ENCODE measurements at regions not wholly inside any gene's neighbourhood (a gene's known extent, or its start where the extent isn't known, plus 50 kb on each side); places are given as distances from the start of the nearest gene placed in this dataset.

DNA sequence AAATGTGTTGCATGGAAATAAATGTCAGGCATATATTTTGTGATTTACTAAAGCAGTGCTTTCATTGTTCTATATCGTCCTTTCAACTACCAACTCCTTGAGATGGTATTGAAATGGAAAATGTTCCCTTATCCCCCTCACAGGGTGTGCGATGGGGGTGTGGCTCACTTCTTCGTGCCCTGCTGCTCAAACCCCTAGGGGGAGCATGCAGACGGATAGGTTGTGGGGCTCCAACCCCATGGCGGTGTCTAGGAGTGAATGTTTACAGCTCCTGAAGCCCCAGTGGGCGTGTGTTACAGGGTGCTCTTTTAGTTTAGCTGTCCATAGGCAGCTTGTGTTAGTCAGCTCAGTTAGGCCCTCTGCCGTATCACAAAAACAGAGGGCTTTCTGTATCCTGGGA, 287.7 kb upstream of the EMCN start:
- Histone ChIP-seq H3K4me1 (ENCODE audit: insufficient read depth, insufficient read length) (no peaks in the 10 kb centered on the region), H3K27me3 (ENCODE audit: insufficient read depth, insufficient read length) (no peaks in the 10 kb centered on the region), H3K9ac (ENCODE audit: insufficient read length, low read depth) (no peak overlapping the region), H3K9me3 (ENCODE audit: insufficient read depth, low read length) (no peaks in the 10 kb centered on the region), H3K4me3 (ENCODE audit: insufficient read length, low read depth) (no peak overlapping the region), H3K36me3 (ENCODE audit: insufficient read depth, insufficient read length, low read length) (no peaks in the 10 kb centered on the region)
- no peak for DNase-seq (ENCODE audit: low read depth, low spot score)
- TF ChIP-seq SUZ12 (IDR thresholded peaks at IDR 0.05; ENCODE audit: extremely low read depth, insufficient read depth, insufficient read length) (no peak), ZNF274 (IDR thresholded peaks at IDR 0.05; ENCODE audit: low read depth, low read length) (no peak), YY1 (IDR thresholded peaks at IDR 0.05; ENCODE audit: insufficient read depth, insufficient read length) (no peak)

DNA sequence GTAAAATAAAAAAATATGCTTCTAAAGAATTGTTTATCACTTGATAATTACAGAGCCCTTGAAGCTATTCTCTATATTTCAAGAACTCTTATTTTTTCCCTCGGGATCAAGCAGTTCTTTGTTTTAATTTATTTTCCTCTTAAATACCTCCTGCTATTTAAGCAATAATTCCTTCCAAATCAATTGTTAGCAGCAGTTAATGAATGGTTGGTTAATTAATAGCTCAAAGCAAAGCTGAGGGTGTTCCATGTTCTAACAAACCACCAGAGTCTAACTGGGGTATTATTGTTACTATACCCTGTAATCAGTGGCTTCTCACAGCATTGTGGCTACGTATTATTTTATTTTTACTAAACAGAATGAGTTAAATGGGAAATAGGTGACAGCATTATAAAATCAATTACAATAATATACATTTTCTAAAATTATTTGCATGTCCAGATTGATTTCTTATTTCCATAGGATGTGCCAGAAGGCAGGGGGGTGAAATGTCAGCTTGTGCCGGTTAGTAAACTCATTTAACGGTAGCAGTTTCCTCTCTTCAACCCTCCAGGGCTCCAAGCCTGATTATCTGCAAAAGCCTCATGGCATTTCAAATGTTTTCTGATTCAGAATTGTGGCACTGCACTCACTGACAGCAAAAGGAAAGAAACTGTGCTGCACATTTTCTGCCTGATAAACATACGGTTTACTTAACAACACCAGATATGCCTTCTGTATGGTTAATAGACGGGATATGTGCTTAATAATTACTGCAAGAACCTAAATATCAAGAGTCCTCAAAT, 286.9 kb upstream of the EMCN start:
- no peak for TF ChIP-seq SUZ12 (IDR thresholded peaks at IDR 0.05; ENCODE audit: extremely low read depth, insufficient read depth, insufficient read length)
- TF ChIP-seq YY1 (IDR thresholded peaks at IDR 0.05; ENCODE audit: insufficient read depth, insufficient read length): no peak
- no peak for TF ChIP-seq ZNF274 (IDR thresholded peaks at IDR 0.05; ENCODE audit: low read depth, low read length)

DNA sequence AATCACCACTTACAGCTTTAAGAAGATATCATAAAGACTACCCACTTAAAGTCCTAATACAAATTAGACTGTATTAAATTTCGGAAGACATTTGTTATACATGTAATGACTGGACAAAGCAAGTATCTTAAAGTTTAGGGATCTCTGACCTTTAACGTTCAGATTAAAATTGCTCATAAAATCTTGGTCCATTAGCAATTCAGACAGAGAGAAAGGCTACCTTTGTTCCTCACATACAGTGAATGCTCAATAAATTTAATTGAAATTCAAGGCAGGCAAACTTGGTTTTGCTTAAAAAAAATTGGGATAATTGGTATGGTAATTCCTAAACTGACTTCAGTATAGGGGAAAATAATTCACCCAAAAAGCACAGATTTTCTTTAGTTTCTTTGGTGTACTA, 285.9 kb upstream of the EMCN start:
- TF ChIP-seq ZNF274 (IDR thresholded peaks at IDR 0.05; ENCODE audit: low read depth, low read length) (no peak), YY1 (IDR thresholded peaks at IDR 0.05; ENCODE audit: insufficient read depth, insufficient read length) (no peak)
- H3K9ac ChIP-seq (ENCODE audit: insufficient read length, low read depth): no peak overlapping the region
- H3K4me1 ChIP-seq (ENCODE audit: insufficient read depth, insufficient read length): no peaks in the 10 kb centered on the region
- DNase-seq (ENCODE audit: low read depth, low spot score): no peak
- no peaks in the 10 kb centered on the region for H3K36me3 ChIP-seq (ENCODE audit: insufficient read depth, insufficient read length, low read length)
- no peak overlapping the region for H3K4me3 ChIP-seq (ENCODE audit: insufficient read length, low read depth)
- H3K27me3 ChIP-seq (ENCODE audit: insufficient read depth, insufficient read length): no peaks in the 10 kb centered on the region
- H3K9me3 ChIP-seq (ENCODE audit: insufficient read depth, low read length): no peaks in the 10 kb centered on the region

More for the DNA sequence above, 286.9 kb upstream of the EMCN start:
- no peaks in the 10 kb centered on the region for H3K36me3 ChIP-seq (ENCODE audit: insufficient read depth, insufficient read length, low read length)
- H3K9me3 ChIP-seq (ENCODE audit: insufficient read depth, low read length): no peaks in the 10 kb centered on the region
- no peaks in the 10 kb centered on the region for H3K27me3 ChIP-seq (ENCODE audit: insufficient read depth, insufficient read length)
- H3K4me1 ChIP-seq (ENCODE audit: insufficient read depth, insufficient read length): no peaks in the 10 kb centered on the region
- H3K9ac ChIP-seq (ENCODE audit: insufficient read length, low read depth): no peak overlapping the region
- no peak for DNase-seq (ENCODE audit: low read depth, low spot score)
- H3K4me3 ChIP-seq (ENCODE audit: insufficient read length, low read depth): no peak overlapping the region

DNA sequence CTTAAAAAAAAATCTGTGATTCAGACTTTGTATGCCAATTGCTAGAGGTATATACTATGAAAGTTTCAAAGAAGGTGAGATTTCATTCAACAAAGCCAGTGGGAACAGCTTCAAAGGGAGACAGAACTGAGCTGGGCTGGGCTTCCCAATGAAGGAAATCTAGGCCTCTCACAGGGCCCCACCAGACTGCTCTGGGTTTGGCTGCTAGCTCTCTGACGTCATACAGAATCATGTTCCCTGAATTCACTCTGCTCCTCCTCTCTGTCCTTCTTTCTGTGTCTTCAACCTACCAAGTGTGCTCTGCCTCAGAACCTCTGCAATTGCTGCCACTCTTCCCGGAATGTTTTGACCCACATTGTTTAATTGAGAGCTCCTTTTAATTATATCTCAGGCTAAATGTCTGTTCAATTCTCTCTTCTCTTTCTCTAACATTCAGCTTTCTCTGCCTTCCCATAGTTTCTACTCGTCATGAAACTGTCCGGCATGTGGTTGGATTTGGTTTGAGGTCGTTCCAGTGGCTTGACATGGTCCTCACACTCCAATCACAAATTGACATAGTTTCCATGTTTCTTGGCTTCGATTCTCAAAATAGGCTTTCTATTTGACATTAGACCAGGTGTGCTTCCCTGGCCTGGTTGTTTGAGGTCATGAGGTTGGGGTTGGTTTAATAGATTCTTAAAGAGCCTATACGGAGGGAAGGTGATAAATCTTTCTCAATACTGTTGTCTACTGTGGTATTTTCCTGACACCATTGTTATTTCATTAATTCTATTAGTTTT, 282.1 kb upstream of the EMCN start:
- Histone ChIP-seq H3K4me3 (ENCODE audit: insufficient read length, low read depth) (no peak overlapping the region), H3K36me3 (ENCODE audit: insufficient read depth, insufficient read length, low read length) (no peaks in the 10 kb centered on the region), H3K4me1 (ENCODE audit: insufficient read depth, insufficient read length) (no peaks in the 10 kb centered on the region), H3K27me3 (ENCODE audit: insufficient read depth, insufficient read length) (no peaks in the 10 kb centered on the region), H3K9me3 (ENCODE audit: insufficient read depth, low read length) (no peaks in the 10 kb centered on the region), H3K9ac (ENCODE audit: insufficient read length, low read depth) (no peak overlapping the region)
- DNase-seq (ENCODE audit: low read depth, low spot score): no peak
- TF ChIP-seq ZNF274 (IDR thresholded peaks at IDR 0.05; ENCODE audit: low read depth, low read length) (no peak), YY1 (IDR thresholded peaks at IDR 0.05; ENCODE audit: insufficient read depth, insufficient read length) (no peak), SUZ12 (IDR thresholded peaks at IDR 0.05; ENCODE audit: extremely low read depth, insufficient read depth, insufficient read length) (no peak)

DNA sequence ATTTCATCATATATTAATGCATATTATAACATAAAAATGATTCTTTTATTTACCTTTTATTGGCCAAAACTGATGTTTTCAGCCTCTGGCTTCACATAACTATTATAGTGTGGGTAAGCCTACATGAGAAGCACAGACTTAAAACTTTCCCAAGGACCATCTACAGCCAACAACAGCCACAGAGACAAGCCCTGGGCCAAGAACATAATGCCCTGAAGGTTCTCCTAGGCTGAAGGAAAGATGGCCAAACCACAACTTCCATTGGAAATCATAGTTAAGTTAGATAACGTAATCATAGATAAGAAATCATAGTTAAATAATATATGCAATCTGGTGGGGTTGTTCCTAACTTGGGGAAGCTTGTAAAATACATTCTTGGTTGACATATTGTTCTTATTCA, 280.0 kb upstream of the EMCN start:
- H3K36me3 ChIP-seq (ENCODE audit: insufficient read depth, insufficient read length, low read length): no peaks in the 10 kb centered on the region

DNA sequence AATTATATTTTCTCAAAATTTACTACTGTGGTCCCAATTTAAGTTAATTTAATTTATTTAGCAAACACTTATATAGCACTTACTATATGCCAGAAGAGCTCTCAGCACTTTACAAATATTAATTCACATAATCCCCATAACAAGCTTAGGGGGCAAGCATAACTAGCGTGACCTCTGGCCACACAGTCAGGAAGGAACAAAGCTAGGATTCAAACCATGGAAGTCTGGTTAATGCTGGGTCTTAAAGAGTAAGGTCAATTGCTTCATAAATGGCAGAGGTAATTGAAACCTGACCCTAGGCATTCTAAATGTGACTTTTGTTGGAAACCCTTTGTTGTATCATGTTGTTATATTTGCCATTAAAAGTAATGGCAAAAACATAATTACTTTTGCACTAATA, 279.5 kb upstream of the EMCN start:
- no peak for TF ChIP-seq ZNF274 (IDR thresholded peaks at IDR 0.05; ENCODE audit: low read depth, low read length)
- no peak for TF ChIP-seq YY1 (IDR thresholded peaks at IDR 0.05; ENCODE audit: insufficient read depth, insufficient read length)
- no peak for TF ChIP-seq SUZ12 (IDR thresholded peaks at IDR 0.05; ENCODE audit: extremely low read depth, insufficient read depth, insufficient read length)
- no peak for DNase-seq (ENCODE audit: low read depth, low spot score)
- no peaks in the 10 kb centered on the region for H3K9me3 ChIP-seq (ENCODE audit: insufficient read depth, low read length)
- no peaks in the 10 kb centered on the region for H3K4me1 ChIP-seq (ENCODE audit: insufficient read depth, insufficient read length)
- H3K9ac ChIP-seq (ENCODE audit: insufficient read length, low read depth): no peak overlapping the region
- H3K36me3 ChIP-seq (ENCODE audit: insufficient read depth, insufficient read length, low read length): no peaks in the 10 kb centered on the region
- no peaks in the 10 kb centered on the region for H3K27me3 ChIP-seq (ENCODE audit: insufficient read depth, insufficient read length)
- H3K4me3 ChIP-seq (ENCODE audit: insufficient read length, low read depth): no peak overlapping the region

More for the DNA sequence above, 280.0 kb upstream of the EMCN start:
- Histone ChIP-seq H3K4me3 (ENCODE audit: insufficient read length, low read depth) (no peak overlapping the region), H3K4me1 (ENCODE audit: insufficient read depth, insufficient read length) (no peaks in the 10 kb centered on the region), H3K9me3 (ENCODE audit: insufficient read depth, low read length) (no peaks in the 10 kb centered on the region), H3K27me3 (ENCODE audit: insufficient read depth, insufficient read length) (no peaks in the 10 kb centered on the region), H3K9ac (ENCODE audit: insufficient read length, low read depth) (no peak overlapping the region)
- TF ChIP-seq YY1 (IDR thresholded peaks at IDR 0.05; ENCODE audit: insufficient read depth, insufficient read length) (no peak), ZNF274 (IDR thresholded peaks at IDR 0.05; ENCODE audit: low read depth, low read length) (no peak), SUZ12 (IDR thresholded peaks at IDR 0.05; ENCODE audit: extremely low read depth, insufficient read depth, insufficient read length) (no peak)
- no peak for DNase-seq (ENCODE audit: low read depth, low spot score)

DNA sequence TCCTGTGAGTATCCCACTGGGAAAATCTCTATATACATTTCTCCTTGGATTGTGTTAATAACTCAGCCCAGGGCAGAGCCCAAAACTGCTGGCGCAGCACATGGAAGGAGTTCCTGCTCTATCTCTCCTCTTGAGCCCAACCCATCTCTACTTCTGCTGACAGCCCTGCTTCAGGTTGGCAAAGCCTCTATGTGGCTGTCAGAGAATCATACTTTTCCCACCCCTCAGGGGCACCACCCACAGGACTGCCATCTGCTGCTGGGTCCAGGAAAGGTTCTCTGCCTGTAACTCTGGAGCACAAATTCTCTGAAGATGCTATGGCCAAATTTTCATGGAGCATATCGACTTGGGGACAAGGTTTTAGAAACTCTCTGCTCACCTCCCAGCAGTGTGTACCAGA, 278.5 kb upstream of the EMCN start:
- no peak for DNase-seq (ENCODE audit: low read depth, low spot score)
- H3K27me3 ChIP-seq (ENCODE audit: insufficient read depth, insufficient read length): no peaks in the 10 kb centered on the region
- no peak overlapping the region for H3K4me3 ChIP-seq (ENCODE audit: insufficient read length, low read depth)
- no peaks in the 10 kb centered on the region for H3K4me1 ChIP-seq (ENCODE audit: insufficient read depth, insufficient read length)
- H3K9ac ChIP-seq (ENCODE audit: insufficient read length, low read depth): no peak overlapping the region
- H3K9me3 ChIP-seq (ENCODE audit: insufficient read depth, low read length): no peaks in the 10 kb centered on the region
- H3K36me3 ChIP-seq (ENCODE audit: insufficient read depth, insufficient read length, low read length): no peaks in the 10 kb centered on the region
- TF ChIP-seq SUZ12 (IDR thresholded peaks at IDR 0.05; ENCODE audit: extremely low read depth, insufficient read depth, insufficient read length): no peak
- no peak for TF ChIP-seq YY1 (IDR thresholded peaks at IDR 0.05; ENCODE audit: insufficient read depth, insufficient read length)
- TF ChIP-seq ZNF274 (IDR thresholded peaks at IDR 0.05; ENCODE audit: low read depth, low read length): no peak

Measured in NT2/D1 (cell line).